H1 (cell line): ENCODE measurements at regions not wholly inside any gene's neighbourhood (a gene's known extent, or its start where the extent isn't known, plus 50 kb on each side); places are given as distances from the start of the nearest gene placed in this dataset. TPM values are rescaled to one million over a fixed set of nuclear protein-coding genes. Genes with fewer than 3 reads are reported as not detected.
"Not testable (repeated sequence)": the region's sequence is repeated elsewhere in the genome, so short reads cannot be mapped to it uniquely, and the experiment has no call there.

Experiments
- CTCF ChIA-PET: fragments of 300-600 bp; sonication (Branson Sonifier 250); formaldehyde crosslinking; loops from one replicate; lab custom pipeline; 2021; ENCODE audit not compliant: partially characterized antibody; lab: Charles Lee
- POLR2A ChIA-PET: fragments of 300-600 bp; sonication (Branson Sonifier 250); formaldehyde crosslinking; loops from one replicate; lab custom pipeline; 2021; ENCODE audit warnings: inconsistent platforms; ENCODE audit not compliant: partially characterized antibody; lab: Charles Lee
- DNase-seq, 2 experiments: peaks; one replicate each; pipeline versions ENCODE4 v3.0.0 to v3.0.0-alpha.2; 2010 to 2022; ENCODE audit warnings: low spot score in 2 of 2, low read depth in 1 of 2, mixed read lengths in 1 of 2
- FAIRE-seq: peaks from 2 replicates; lab custom pipeline; 2011; peaks lifted over from hg19 to GRCh38; lab: Jason Lieb, UNC
- H2AFZ ChIP-seq: 2 replicates; pipeline ENCODE4 v1.8.1; 2012; ENCODE audit warnings: low read length, inconsistent platforms
- H2AK5ac ChIP-seq: 2 replicates; pipeline ENCODE4 v1.6.1; 2013; ENCODE audit warnings: low read depth, low read length
- H2BK120ac ChIP-seq: replicated peaks from 2 replicates; pipeline ENCODE3; 2013; ENCODE audit warnings: low read depth, low read length, inconsistent platforms
- H2BK12ac ChIP-seq: 2 replicates; pipeline ENCODE4 v1.6.1; 2013; ENCODE audit warnings: low read depth, low read length
- H2BK15ac ChIP-seq: 2 replicates; pipeline ENCODE4 v1.6.1; 2013; ENCODE audit warnings: low read length
- H2BK20ac ChIP-seq: 2 replicates; pipeline ENCODE4 v1.6.1; 2013; ENCODE audit warnings: low read length
- H2BK5ac ChIP-seq: 2 replicates; pipeline ENCODE4 v1.6.1; 2013; ENCODE audit warnings: low read depth, low read length
- H3K14ac ChIP-seq: 2 replicates; pipeline ENCODE4 v1.6.1; 2013; ENCODE audit warnings: inconsistent platforms; ENCODE audit not compliant: insufficient read length
- H3K18ac ChIP-seq: 2 replicates; pipeline ENCODE4 v1.6.1; 2013; ENCODE audit warnings: low read length; ENCODE audit errors: extremely low read depth
- H3K23ac ChIP-seq: 2 replicates; pipeline ENCODE4 v1.6.1; 2013; ENCODE audit warnings: inconsistent platforms; ENCODE audit not compliant: insufficient read length
- H3K23me2 ChIP-seq: 2 replicates; pipeline ENCODE4 v1.6.1; 2013; ENCODE audit warnings: low read depth, low read length
- H3K27ac ChIP-seq: 2 replicates; pipeline ENCODE4 v1.6.1; 2011; ENCODE audit warnings: low read depth, low read length, inconsistent platforms
- H3K27me3 ChIP-seq, 4 experiments: replicated peaks in 1 of 4; 1 replicate in 1 of 4; 2 replicates in 3 of 4; pipeline versions ENCODE4 v1.6.1 to v1.8.1; 2011 to 2013; ENCODE audit warnings: low read length in 3 of 4, mild to moderate bottlenecking in 3 of 4, inconsistent platforms in 2 of 4, mixed read lengths in 2 of 4, moderate library complexity in 1 of 4; ENCODE audit not compliant: control insufficient read depth in 3 of 4, insufficient read depth in 3 of 4; ENCODE audit errors: extremely low read depth in 1 of 4
- H3K36me3 ChIP-seq, 4 experiments: 2 replicates each; pipeline versions ENCODE4 v1.6.1 to v1.8.1; 2011 to 2013; ENCODE audit warnings: mild to moderate bottlenecking in 4 of 4, low read length in 3 of 4, moderate library complexity in 2 of 4, control low read depth in 1 of 4, inconsistent platforms in 1 of 4; ENCODE audit not compliant: insufficient read depth in 4 of 4, control insufficient read depth in 2 of 4
- H3K4ac ChIP-seq: replicated peaks from 2 replicates; pipeline ENCODE3; 2013; ENCODE audit warnings: low read length, low read depth, mixed read lengths, inconsistent platforms; ENCODE audit not compliant: insufficient read length
- H3K4me1 ChIP-seq, 4 experiments: replicated peaks in 1 of 4; 1 replicate in 1 of 4; 2 replicates in 3 of 4; pipeline versions ENCODE4 v1.6.1 to v1.8.1; 2011 to 2013; ENCODE audit warnings: low read length in 3 of 4, inconsistent platforms in 2 of 4, mixed read lengths in 1 of 4; ENCODE audit not compliant: insufficient read depth in 4 of 4, control insufficient read depth in 3 of 4
- H3K4me2 ChIP-seq, 2 experiments: 2 replicates each; pipeline versions ENCODE4 v1.6.1 to v1.8.1; 2011 to 2013; ENCODE audit warnings: low read depth in 2 of 2, low read length in 2 of 2, control low read depth in 1 of 2, inconsistent platforms in 1 of 2, mild to moderate bottlenecking in 1 of 2; ENCODE audit not compliant: insufficient read depth in 1 of 2
- H3K4me3 ChIP-seq, 4 experiments: fragments of 200-600, 300-600 bp in 1 of 4; sonication (generic), shearing (Covaris generic), sonication (Bioruptor Twin) in 1 of 4; 2 replicates each; pipeline versions ENCODE4 v1.5.1 to v1.8.1; 2011 to 2016; ENCODE audit warnings: low read length in 4 of 4, low read depth in 3 of 4, control low read depth in 2 of 4, inconsistent platforms in 2 of 4, mild to moderate bottlenecking in 2 of 4, mixed read lengths in 1 of 4, moderate library complexity in 1 of 4; ENCODE audit not compliant: insufficient read depth in 2 of 4; ENCODE audit errors: extremely low read depth in 1 of 4
- H3K56ac ChIP-seq: replicated peaks from 2 replicates; pipeline ENCODE3; 2013; ENCODE audit warnings: low read depth, mild to moderate bottlenecking, mixed read lengths, low read length, inconsistent platforms; ENCODE audit not compliant: insufficient read length
- H3K79me1 ChIP-seq: 2 replicates; pipeline ENCODE4 v1.6.1; 2013; ENCODE audit warnings: low read depth, low read length, control low read depth
- H3K79me2 ChIP-seq, 2 experiments: 2 replicates each; pipeline versions ENCODE4 v1.6.1 to v1.8.1; 2012 to 2013; ENCODE audit warnings: low read length in 2 of 2, mild to moderate bottlenecking in 2 of 2, inconsistent platforms in 1 of 2; ENCODE audit not compliant: insufficient read depth in 2 of 2, control insufficient read depth in 1 of 2
- H3K9ac ChIP-seq, 4 experiments: replicated peaks in 1 of 4; 1 replicate in 1 of 4; 2 replicates in 3 of 4; pipeline versions ENCODE4 v1.6.1 to v1.8.1; 2011 to 2013; ENCODE audit warnings: low read depth in 3 of 4, low read length in 3 of 4, control low read depth in 2 of 4, mild to moderate bottlenecking in 2 of 4, moderate library complexity in 2 of 4, inconsistent platforms in 1 of 4; ENCODE audit errors: extremely low read depth in 1 of 4
- H3K9me3 ChIP-seq, 2 experiments: 2 replicates each; pipeline versions ENCODE4 v1.6.1 to v1.8.1; 2012 to 2013; ENCODE audit warnings: mild to moderate bottlenecking in 2 of 2, moderate library complexity in 2 of 2, control low read depth in 1 of 2, inconsistent platforms in 1 of 2, low read depth in 1 of 2, low read length in 1 of 2, mixed read lengths in 1 of 2; ENCODE audit not compliant: insufficient read depth in 2 of 2
- H4K20me1 ChIP-seq, 2 experiments: replicated peaks in 1 of 2; 2 replicates each; pipeline versions ENCODE3 to v1.8.1; 2011 to 2013; ENCODE audit warnings: inconsistent platforms in 2 of 2, low read length in 2 of 2, mild to moderate bottlenecking in 1 of 2; ENCODE audit not compliant: insufficient read depth in 2 of 2, control insufficient read depth in 1 of 2
- H4K5ac ChIP-seq: 2 replicates; pipeline ENCODE4 v1.6.1; 2013; ENCODE audit warnings: low read length, low read depth, mixed read lengths, inconsistent platforms; ENCODE audit not compliant: insufficient read length
- H4K8ac ChIP-seq: 2 replicates; pipeline ENCODE4 v1.8.0; 2013; ENCODE audit warnings: mild to moderate bottlenecking, moderate library complexity, low read length, inconsistent platforms; ENCODE audit not compliant: insufficient read depth; ENCODE audit errors: extremely low read depth
- H4K91ac ChIP-seq: replicated peaks from 2 replicates; pipeline ENCODE3; 2013; ENCODE audit warnings: low read length, mixed read lengths, inconsistent platforms; ENCODE audit not compliant: insufficient read length
- WGBS, 2 experiments: shearing (Covaris generic) in 1 of 2; methylation state at CpG; one replicate each; pipeline versions ENCODE4 v1.1.6 to v1.1.7; 2013 to 2015; ENCODE audit warnings: low lambda C conversion rate in 2 of 2, mixed read lengths in 2 of 2, inconsistent platforms in 1 of 2, low coverage in 1 of 2, missing lambda C conversion rate in 1 of 2; ENCODE audit not compliant: insufficient replicate concordance in 2 of 2, insufficient coverage in 1 of 2, insufficient read length in 1 of 2; ENCODE audit errors: extremely low coverage in 1 of 2, missing lambda C conversion rate in 1 of 2; 5-methylcytosine and 5-hydroxymethylcytosine counted together
- small RNA-seq: library from polyadenylated mRNA; stranded (forward); fragments of <200 nt; extraction: miRNeasy Mini kit (QIAGEN cat#:217004); gene quantifications from one replicate; pipeline ENCODE3, GENCODE V24; 2013; ENCODE audit not compliant: insufficient read depth

DNA sequence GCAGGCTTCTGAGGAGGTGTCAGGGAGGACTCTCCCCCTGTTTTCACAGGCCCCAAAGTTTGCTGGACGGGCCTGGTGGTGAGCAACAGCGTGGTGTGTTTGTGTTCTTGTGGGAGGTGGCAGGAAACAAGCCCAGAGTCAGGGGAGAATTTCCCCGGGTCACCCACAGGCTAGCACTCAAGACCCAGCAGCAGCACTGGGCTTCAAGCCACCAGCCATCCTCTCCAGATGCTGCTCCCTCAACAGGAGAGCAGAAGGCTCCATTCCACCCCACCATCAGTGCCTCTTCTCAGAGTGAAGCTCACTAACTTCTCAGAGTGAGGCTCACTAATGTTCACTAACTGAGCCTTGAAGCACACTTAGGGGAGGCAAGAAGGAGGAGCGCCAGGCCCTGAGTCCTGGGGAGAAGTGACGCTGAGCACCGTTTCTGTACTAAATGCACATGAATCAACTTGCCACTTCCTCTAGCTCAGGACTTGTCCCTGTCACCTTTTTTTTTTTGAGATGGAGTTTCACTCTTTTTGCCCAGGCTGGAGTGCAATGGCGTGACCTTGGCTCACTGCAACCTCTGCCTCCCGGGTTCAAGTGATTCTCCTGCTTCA lies 182.2 kb downstream of the NRN1 start:
- H3K23me2 ChIP-seq, FAIRE-seq, H3K79me2 ChIP-seq, H2BK120ac ChIP-seq, H3K4ac ChIP-seq, H3K4me1 ChIP-seq, H3K9ac ChIP-seq, H2BK5ac ChIP-seq, H3K18ac ChIP-seq, H3K14ac ChIP-seq, H4K20me1 ChIP-seq, H2AFZ ChIP-seq, H3K23ac ChIP-seq, POLR2A ChIA-PET, DNase-seq, H4K8ac ChIP-seq, H2BK15ac ChIP-seq, H4K91ac ChIP-seq, H3K27me3 ChIP-seq, H3K9me3 ChIP-seq, H3K4me2 ChIP-seq, H2BK12ac ChIP-seq, H3K27ac ChIP-seq, H2BK20ac ChIP-seq, H3K56ac ChIP-seq, H4K5ac ChIP-seq, H3K4me3 ChIP-seq, H3K79me1 ChIP-seq, H2AK5ac ChIP-seq, H3K36me3 ChIP-seq: not testable (repeated sequence)
- WGBS, 2 experiments: 92% methylated on average over 8 of the region's 8 CpGs; no CpG with 5 or more reads in 1 of the 2 experiments
- CTCF ChIA-PET: interaction anchor here (0.6 to 1.5 kb wide), 4 partner anchors 20 to 353 kb away, joined by 3 to 4 read pairs (median 3); no protein-coding TSS in a partner anchor

Small RNA genes in the stretch of these regions (small RNA-seq; reads per million reads assigned to genes)
- not detected for gene RN7SL221P
